Fibroblast of peridontal ligament (primary cell): ENCODE measurements at regions not wholly inside any gene's neighbourhood (a gene's known extent, or its start where the extent isn't known, plus 50 kb on each side); places are given as distances from the start of the nearest gene placed in this dataset.
"Not testable (repeated sequence)": the region's sequence is repeated elsewhere in the genome, so short reads cannot be mapped to it uniquely, and the experiment has no call there.

Experiments used
- DNase-seq: peaks from one replicate; pipeline ENCODE4 v3.0.0-alpha.2; 2010; ENCODE audit errors: extremely low read depth

DNA sequence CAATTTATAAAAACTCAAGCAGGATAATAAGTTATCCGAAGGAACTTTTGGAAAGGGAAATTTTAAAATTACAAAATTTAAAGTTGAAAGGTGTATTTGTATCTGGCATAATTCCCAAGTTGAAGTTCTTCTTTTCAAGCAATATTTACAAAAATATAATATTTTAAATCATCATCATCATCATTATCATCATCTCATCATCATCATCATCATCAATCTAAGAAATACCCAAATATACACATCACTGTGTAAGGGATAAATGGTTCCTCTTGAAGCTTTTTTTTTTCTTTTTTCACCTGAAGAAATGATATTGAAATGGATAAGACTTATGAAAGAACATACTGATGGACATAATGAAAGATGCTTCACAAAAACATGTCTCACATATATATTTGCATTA, 254.9 kb upstream of the ARRDC3 start:
- no peak for DNase-seq

DNA sequence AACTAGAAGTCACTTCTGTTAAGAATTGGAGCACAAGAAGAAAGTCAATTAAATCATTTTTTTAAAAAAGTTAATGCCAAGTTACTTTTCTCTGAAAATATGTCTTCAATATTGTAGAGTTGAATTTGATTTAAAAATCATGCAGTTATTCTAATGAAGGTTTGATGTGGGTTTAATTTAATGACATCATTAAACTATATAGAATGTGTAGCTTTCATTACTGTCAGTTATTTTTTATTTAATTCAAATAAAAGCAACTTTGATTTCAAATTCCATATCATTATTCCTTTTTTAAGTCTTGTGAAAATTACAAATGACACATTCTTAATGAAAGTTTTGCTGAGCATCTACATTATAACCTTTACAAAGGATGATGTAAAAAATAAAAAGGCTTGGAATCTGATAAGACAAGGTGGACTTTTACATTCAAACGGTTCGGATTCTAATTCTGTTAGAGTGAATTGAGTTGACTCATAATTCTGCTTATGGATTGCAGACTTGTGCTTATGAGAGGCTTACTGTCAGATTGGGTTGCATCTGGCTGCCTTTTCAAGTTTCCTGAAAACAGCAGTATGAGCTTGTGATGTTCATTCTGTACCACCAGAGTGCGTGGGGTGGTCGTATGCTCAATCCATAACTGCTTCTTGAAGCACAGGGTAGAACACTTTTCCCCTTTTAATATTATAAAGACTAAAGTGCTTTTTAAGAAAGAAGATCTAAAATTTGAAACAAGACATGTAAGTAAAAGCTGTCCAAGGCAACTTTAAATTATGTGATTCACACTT, 253.0 kb upstream of the ARRDC3 start:
- no peak for DNase-seq

DNA sequence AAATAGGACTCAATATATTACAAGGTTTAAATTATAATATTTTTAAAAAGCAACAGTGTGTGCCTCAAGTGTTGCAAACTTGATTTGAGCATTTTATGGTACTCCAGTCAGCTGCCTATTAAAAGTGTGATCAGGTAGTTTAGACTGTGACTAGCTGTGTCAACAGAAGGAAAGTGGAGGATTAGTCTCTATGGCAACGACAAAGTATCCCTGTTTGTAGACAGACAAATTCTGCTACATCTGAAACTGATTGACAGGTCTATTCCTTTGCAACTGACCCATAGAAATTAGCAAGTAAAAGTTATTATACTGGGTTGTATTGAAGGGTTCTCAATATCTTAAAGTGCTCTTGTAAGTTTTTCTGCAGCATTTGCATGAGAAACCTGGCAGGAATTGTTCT, 249.8 kb upstream of the ARRDC3 start:
- DNase-seq = no peak

DNA sequence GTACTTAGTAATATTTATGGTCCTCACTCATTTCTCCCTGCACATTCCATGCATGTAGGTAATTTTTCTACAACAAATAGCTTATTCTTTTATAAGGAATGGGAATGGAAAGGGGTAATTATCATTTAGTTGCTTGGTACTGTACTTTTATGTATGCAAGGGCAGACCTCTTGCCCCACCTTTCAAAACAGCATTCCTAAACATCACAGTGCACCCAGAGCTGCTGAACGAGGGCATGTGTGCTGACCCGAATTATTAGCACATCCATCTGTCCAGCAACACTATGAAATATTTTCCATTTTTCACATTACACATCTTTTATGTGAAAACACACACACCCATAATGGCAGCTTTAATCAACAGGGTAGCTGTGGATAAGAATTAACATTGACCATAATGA, 228.6 kb upstream of the ARRDC3 start:
- DNase-seq = no peak

DNA sequence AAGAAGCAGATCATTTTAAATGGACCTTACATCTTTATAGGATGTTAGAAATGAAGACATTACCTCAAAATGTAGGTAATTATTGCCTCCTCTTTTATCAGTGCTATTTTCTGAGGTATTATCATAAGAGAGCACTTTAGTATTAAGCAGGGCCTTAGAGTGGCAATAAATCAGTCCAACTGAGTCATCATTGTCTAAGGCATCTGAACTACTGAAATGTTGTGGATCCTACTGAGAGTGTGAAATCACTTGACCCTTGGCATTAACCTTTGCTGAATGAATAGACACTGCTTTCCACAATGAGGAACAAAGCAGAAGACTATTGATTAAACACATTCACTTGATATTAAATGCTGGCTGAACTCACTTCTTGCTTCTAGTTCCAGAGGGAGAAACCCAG, 224.6 kb upstream of the ARRDC3 start:
- DNase-seq = no peak

DNA sequence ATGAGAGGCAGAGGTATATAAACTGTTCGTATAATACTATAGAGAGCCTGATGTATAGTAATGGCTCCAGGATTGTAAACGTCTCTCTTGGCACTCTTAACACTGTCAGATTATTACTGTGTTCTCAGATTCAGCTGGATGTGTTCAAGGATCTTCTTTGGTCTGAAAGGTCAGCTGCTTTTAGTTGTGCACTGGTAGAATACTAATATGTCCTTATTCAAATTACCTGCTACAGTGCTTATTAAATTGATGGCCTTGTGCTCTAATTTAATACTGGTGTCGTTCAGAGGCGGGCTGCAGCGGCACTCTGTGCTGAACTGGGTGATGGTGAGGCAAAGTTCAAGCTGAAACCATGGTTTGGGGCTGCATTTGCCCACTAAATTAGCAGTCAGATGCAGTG, 216.7 kb upstream of the ARRDC3 start:
- no peak for DNase-seq

DNA sequence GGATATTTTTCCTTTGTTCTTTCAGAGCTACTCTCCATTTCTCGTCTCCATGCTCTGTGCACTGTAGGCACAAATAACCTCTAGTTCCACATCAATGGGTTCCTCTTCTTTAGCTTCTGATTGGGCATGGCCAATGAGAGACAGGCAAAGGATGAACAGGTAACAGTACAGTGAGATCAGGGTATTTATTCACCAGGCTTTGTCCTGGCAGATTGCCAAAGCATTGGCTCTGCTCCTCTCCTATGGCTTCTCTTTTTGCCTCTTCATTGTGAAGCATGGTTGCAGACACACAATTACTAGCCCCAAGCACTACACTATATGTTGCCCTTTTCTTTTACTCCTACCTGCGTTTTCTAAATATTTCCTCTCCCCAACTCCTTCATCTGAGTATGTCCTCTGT, 215.1 kb upstream of the ARRDC3 start:
- DNase-seq = no peak

DNA sequence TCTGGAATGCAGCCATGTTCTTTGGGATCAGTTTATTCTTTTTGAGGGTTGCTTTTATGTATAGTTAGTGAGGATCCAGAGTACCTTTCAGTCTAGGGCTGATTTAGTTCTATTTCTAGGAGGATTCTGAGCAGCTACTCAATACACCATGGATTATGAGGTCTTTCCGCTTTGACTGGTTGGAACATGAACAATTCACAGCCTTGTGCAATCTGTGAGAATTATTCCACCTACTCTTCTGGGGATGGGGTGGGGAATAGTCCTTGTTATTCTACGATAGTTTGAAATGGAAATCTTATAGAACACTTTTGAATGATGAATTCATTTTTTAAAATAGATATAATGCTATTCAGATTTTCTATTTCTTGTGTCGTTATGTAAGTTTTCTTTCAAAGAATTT, 212.3 kb upstream of the ARRDC3 start:
- no peak for DNase-seq

DNA sequence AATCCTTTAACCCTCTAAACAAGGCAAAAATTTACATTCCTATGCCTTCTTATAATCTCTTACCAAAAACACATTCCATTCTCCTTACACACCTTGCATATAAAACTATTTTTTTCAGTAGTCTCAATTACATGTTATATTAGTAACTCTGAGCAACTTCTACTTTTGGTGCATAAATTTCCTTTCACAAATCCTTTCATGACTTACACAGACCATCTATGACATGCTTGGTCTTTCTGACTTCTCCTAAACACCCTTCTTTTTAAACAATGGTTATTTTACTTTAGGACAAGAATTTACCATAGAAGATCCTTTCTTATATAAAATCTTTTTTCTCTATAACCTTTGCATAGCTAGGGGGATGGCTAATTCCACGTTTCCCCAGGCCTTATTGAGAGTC, 208.0 kb upstream of the ARRDC3 start:
- no peak for DNase-seq

DNA sequence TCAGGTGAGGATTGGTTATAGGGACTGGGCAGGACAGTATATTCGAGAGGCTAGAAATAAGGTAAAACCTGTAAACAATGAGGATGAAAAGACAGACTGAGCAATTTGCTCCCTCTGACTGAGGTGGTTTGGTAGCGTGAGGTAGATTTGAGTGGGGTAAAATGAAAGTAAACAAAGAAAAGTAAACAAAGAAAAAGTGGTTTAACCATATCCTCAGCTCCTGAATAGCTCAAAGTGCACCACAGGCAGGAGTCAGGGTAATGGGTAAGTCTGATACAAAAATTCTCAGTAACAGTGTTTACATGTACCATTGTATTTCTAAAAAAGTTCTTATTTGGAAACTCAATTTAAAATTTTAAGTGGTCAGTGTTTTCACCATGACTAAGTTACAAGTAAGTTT, 203.1 kb upstream of the ARRDC3 start:
- no peak for DNase-seq

DNA sequence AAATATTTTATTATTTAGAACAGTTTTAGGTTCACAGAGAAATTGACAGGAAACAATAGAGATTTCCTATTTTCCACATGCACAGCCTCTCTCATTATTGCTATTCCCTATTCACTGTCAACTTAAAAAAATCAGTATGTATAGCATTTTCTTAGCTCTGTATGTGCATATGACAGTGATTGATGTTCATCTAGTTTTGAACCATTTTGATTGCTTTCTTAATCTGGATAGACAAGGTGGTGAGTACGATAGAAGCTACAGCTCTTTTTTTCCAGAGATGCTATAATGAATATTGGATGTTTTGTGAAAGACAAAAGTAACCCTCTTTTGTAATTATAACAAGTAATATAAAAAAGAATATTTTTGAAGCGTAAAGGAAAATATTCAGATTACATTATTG, 201.2 kb upstream of the ARRDC3 start:
- no peak for DNase-seq

DNA sequence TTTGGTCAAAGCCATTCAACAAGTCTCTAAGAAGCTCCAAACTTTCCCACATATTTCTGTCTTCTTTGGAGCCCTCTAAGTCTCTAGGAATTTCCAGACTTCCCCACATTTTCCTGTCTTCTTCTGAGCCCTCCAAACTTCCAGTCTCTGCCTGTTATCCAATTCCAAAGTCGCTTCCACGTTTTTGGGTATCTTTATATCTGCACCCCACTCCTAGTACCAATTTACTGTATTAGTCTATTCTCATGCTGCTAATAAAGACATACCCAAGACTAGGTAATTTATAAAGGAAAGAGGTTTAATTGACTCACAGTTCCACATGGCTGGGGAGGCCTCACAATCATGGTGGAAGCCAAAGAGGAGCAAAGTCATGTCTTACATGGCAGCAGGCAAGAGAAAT, 182.9 kb upstream of the ARRDC3 start:
- not testable (repeated sequence) for DNase-seq

DNA sequence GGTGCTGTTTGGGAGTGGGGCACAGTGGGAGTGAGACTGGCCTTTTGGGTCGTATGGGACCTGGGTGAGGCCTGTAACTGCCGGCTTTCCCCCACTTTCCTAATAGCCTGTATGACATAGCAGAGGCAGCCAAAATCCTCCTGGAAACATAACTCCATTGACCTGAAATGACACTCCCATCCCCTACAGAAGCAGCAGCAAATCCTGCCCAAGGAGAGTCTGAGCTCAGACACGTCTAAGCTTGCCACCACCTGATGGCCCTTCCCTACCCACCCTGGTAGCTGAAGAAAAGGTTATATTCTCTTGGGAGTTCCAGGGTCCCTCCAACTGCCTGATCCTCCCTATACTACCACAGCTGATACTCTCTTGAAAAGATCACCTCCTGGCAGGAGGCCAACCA, 179.8 kb upstream of the ARRDC3 start:
- DNase-seq = no peak

DNA sequence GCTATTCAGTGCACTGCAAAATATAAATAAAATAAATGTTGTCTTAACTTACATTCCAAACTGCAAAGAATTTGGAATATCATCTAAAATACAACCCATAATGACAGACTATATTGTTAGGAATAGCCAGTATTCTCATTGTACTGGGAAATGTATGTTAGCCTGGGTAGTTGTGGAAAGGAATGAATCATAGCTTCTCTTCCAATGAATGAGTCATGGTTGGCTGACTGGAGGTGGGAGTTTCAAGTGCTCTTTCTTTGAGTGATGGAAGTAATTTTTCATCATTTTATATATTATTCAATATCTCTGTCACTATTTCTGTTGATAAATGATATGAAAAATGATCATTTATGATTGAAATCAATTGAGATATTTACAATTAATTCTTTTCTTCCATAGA, 158.6 kb upstream of the ARRDC3 start:
- peak; percentile 9 for DNase-seq

DNA sequence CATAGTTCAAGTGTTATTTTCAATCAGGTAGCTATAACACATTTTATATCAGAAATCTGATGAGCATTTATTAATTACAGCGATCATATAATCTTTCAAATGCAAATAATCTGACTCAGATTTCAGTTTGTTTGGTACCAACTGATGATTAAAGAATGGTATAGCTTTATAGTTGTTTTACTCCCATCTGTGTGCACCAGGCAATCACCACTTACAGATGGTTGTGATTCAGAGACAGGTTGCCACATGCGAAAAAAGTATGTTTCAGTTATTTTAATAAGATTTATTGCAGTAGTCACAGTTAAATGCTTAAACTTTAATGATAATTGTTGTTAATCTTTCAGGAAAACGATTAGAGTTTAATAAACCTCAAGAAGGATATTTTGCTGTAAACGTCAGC, 155.1 kb upstream of the ARRDC3 start:
- no peak for DNase-seq

DNA sequence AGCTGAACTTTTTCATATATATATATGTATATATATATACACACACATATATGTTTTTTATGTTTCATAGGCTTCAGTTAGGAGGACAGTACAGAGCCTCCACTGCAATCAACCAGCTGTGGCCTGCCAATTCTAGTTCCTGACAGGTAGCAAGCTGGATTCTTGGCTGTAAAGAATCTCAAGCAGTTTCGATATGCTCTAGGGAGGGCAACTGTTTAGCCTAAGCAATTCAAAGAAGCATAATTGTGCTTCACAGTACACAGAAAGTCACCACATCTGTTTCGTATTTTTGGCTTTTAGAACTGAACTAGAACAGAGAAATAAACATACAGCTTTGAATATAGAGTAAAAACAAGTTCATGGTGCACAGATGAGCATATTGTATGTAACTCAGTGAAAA, 152.4 kb upstream of the ARRDC3 start:
- peak; percentile 32 for DNase-seq

DNA sequence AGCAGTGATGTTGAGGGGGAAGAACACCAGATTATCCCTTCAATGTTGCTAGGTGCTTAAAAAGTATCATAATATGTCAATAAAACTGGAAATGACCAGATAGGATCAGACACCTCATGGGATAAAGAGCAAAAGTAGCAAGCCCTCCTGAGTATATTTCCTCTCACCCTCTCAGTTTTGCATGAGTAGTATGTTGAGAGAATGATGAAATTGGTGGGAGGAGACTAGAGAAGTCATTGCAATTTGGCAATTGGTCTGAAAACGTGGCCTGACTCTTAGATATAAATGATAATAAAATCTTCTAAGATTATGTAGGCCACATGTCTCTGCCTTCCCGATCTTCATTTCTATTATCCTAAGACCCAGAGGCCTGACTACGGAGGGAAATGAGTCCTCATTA, 151.2 kb upstream of the ARRDC3 start:
- no peak for DNase-seq

DNA sequence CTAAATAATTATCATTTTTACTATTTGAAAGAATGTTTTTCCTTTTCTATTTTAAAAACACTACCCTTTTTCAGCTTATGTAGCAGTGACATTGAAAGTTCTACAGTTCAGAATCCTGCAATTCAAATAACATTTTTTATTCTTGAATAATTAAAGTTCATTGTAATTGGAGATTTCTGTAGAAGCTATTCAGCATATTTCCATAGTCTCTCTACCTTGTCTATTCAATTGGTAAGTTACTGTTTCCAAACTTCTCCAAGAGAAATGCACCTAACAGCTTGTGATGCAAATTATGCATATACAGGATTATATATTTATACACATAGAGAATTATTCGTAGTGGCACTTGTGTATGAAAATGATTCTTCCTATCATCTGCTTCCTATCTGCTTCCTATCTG, 149.7 kb upstream of the ARRDC3 start:
- no peak for DNase-seq

DNA sequence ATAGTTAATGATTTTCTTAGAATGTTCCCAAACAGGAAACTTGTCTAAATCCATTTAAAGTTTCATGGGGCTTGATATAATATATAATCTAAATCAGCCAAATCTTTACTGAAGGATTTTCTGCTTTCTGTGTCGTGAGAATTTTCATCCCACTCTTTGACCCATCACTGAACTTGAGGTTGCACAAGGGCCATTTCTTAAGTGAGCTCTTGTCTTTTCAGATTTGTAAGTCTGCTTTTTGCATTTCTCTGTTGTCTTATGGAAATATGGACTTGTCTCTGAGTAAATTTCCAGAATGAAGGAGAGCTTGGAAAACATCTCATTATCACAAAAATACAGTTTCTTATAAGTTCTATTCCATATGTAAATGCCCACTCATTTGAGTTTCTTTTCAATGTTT, 149.2 kb upstream of the ARRDC3 start:
- no peak for DNase-seq

DNA sequence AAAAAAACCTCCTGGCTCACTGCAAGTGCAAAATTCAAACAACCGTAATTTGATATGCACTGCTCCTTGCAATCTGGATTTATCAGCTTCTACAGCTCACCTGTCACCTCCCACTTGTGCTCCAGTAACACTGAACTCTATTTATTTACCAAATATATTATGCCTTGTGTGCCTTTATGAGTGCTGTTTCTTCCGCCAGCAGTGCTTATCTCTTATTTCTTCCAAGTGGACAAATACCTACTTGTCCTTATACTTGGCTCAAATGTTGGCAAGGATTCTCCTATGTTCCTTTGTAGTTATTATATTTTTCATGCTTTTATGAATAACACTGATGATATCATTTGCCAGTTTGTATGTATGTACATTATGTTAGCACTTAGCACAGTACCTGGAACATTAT, 145.7 kb upstream of the ARRDC3 start:
- no peak for DNase-seq

DNA sequence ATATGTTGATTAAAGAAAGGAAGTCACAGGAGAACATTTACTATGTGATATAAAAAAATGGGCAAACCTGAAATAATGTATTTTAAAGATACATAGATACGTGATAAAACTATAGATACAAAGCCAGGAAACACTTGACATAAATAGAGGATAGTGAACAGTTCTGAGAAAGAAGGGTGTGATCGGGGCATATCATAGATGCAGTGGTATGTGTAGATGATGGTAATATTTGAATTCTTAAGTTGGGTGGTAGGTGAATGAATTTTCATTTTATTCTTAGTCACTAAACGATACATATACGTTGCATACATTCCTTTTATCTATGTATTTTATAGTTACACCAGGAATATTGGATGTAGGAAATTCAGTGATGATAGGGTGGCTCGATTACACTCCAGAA, 138.7 kb upstream of the ARRDC3 start:
- DNase-seq = no peak

DNA sequence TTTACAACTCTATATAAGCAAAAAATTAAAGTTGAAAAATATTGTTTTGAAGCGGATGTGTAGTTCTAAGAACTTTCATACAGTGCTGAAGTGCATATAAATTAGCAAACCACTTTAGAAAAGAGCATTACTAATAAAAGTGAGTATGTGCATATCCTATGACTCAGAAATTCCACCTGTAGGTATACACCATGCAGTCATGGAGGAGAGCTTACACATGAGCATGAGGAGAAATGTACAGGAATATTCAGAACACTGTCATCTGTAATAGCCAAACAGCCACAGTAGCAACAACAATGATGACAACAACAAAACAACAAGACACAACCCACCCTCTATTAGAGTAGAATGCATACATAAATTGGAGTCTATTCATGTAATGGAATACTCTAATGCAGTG, 138.2 kb upstream of the ARRDC3 start:
- DNase-seq = no peak

DNA sequence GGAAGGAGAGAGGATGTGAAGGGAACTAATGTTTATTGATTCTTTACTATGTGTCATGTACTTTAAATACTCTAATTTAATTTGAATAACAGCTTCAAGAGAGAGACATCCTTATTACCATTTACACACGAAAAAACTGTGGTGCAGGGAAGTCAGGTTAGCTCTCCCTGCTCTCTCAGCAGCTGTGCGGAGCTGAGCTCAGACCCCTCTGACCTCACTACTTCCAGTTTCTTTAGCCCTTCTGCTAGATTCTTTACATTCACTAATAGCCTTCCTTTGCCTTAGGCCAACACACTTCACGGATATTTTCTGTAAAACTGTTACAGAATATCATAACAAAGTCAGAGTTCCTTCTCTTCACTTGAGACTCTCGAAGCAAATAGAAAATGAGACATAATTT, 131.3 kb upstream of the ARRDC3 start:
- DNase-seq = no peak

DNA sequence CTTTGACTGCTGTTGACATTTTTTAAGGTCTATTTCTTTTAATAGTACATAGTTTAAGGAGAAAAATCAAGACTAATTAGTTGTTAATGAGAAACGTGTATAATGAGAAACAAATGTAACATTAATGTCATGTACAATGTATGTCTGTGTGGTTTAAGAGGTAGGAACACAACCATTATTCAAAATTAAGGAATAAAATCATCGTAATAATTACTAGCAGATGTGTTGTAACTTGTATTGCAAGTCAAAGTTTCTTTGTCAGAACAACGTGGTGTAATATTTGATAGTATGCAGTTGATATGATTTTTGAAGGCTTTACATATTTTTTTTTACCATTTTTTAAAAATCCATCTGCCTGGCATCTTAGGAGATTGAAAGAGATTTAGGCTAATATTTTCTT, 120.2 kb upstream of the ARRDC3 start:
- no peak for DNase-seq
